ENCODE measurements at regions not wholly inside any gene's neighbourhood (a gene's known extent, or its start where the extent isn't known, plus 50 kb on each side); places are given as distances from the start of the nearest gene placed in this dataset.

- TF ChIP-seq POLR2A (IDR thresholded peaks at IDR 0.05) (no peak), CTCF (IDR thresholded peaks at IDR 0.05) (no peak)
- WGBS, 2 donors = 63 to 82% methylated on average over 4 of the region's 4 CpGs
Observed at GRCh38 chr1:99467645-99468044, 178.3 kb upstream of the PALMD start.

GRCh38 chr1:99469550-99469971 is 176.4 kb upstream of the PALMD start:
- DNase-seq = no peak
- no peaks in the 10 kb centered on the region for H3K36me3 ChIP-seq
- H3K9me3 ChIP-seq = no peaks in the 10 kb centered on the region
- H3K27me3 ChIP-seq = no peaks in the 10 kb centered on the region
- no peak for TF ChIP-seq CTCF (IDR thresholded peaks at IDR 0.05)
- TF ChIP-seq POLR2A (IDR thresholded peaks at IDR 0.05) = no peak
- H3K4me3 ChIP-seq = no peak overlapping the region
- no peak overlapping the region for H3K27ac ChIP-seq
- intact Hi-C loops (cut with DNase I) = no loop called here
- WGBS, 2 donors = 45 to 61% methylated on average over 2 of the region's 2 CpGs
- H3K4me1 ChIP-seq = no peaks in the 10 kb centered on the region

More at GRCh38 chr1:99467645-99468044, 178.3 kb upstream of the PALMD start:
- Histone ChIP-seq H3K4me1 (no peaks in the 10 kb centered on the region), H3K27me3 (no peaks in the 10 kb centered on the region), H3K27ac (no peak overlapping the region), H3K4me3 (no peak overlapping the region), H3K9me3 (no peaks in the 10 kb centered on the region), H3K36me3 (no peaks in the 10 kb centered on the region)
- no peak for DNase-seq
- intact Hi-C loops (cut with DNase I) = no loop called here

GRCh38 chr1:99472893-99473292 is 173.0 kb upstream of the PALMD start:
- Histone ChIP-seq H3K9me3 (no peaks in the 10 kb centered on the region), H3K4me3 (no peak overlapping the region), H3K27me3 (no peaks in the 10 kb centered on the region), H3K4me1 (no peaks in the 10 kb centered on the region), H3K36me3 (no peaks in the 10 kb centered on the region), H3K27ac (no peak overlapping the region)
- no peak for TF ChIP-seq CTCF (IDR thresholded peaks at IDR 0.05)
- intact Hi-C loops (cut with DNase I) = loop anchor here (10.0 kb wide), 1 partner anchor 222 kb away; no protein-coding TSS in a partner anchor
- WGBS, 2 donors = 87 to 93% methylated on average over 4 of the region's 4 CpGs
- no peak for DNase-seq

GRCh38 chr1:99474350-99474893 is 171.5 kb upstream of the PALMD start:
- H3K4me3 ChIP-seq = no peak overlapping the region
- intact Hi-C loops (cut with DNase I) = loop anchor here (10.0 kb wide), 1 partner anchor 220 kb away; no protein-coding TSS in a partner anchor
- 33 to 37% methylated on average over 1 of the region's 1 CpG for WGBS, 2 donors

GRCh38 chr1:99476058-99476457 is 169.9 kb upstream of the PALMD start:
- Histone ChIP-seq H3K4me3 (no peak overlapping the region), H3K27ac (no peak overlapping the region), H3K36me3 (no peaks in the 10 kb centered on the region), H3K9me3 (no peaks in the 10 kb centered on the region), H3K4me1 (no peaks in the 10 kb centered on the region), H3K27me3 (no peaks in the 10 kb centered on the region)
- DNase-seq = no peak
- WGBS, 2 donors = 85 to 86% methylated on average over 3 of the region's 3 CpGs
- TF ChIP-seq POLR2A (IDR thresholded peaks at IDR 0.05) (no peak), CTCF (IDR thresholded peaks at IDR 0.05) (no peak)
- intact Hi-C loops (cut with DNase I) = loop anchor here (10.0 kb wide), 1 partner anchor 219 kb away; no protein-coding TSS in a partner anchor

More at GRCh38 chr1:99474350-99474893, 171.5 kb upstream of the PALMD start:
- Histone ChIP-seq H3K4me1 (no peaks in the 10 kb centered on the region), H3K36me3 (no peaks in the 10 kb centered on the region), H3K27me3 (no peaks in the 10 kb centered on the region), H3K27ac (no peak overlapping the region), H3K9me3 (no peaks in the 10 kb centered on the region)
- TF ChIP-seq CTCF (IDR thresholded peaks at IDR 0.05) = no peak
- no peak for TF ChIP-seq POLR2A (IDR thresholded peaks at IDR 0.05)
- no peak for DNase-seq
